Endothelial cell of umbilical vein (primary cell): ENCODE measurements at regions not wholly inside any gene's neighbourhood (a gene's known extent, or its start where the extent isn't known, plus 50 kb on each side); places are given as distances from the start of the nearest gene placed in this dataset.

Experiments used
- BruUV-seq: library from RNA; stranded (reverse); fragments of 400-500 nt; replicated peaks from 2 replicates; lab custom pipeline; 2021; lab: Mats Ljungman, UMichigan
- CTCF ChIA-PET: fragments of 300-600, 350-600 bp; sonication (Branson Sonifier 250); formaldehyde crosslinking; loops from one replicate; lab custom pipeline; 2021; ENCODE audit warnings: antibody characterized with exemption, inconsistent platforms; lab: Charles Lee
- POLR2A ChIA-PET: fragments of 300-600, 350-600 bp; sonication (Branson Sonifier 250); formaldehyde crosslinking; loops from one replicate; lab custom pipeline; 2021; ENCODE audit warnings: antibody characterized with exemption, inconsistent platforms; lab: Charles Lee
- DNase-seq: peaks from one replicate; pipeline ENCODE4 v3.0.0-alpha.2; 2011; ENCODE audit warnings: low read depth, low spot score
- FAIRE-seq: peaks from 2 replicates; lab custom pipeline; 2011; peaks lifted over from hg19 to GRCh38; lab: Jason Lieb, UNC
- H2AFZ ChIP-seq: 2 replicates; pipeline ENCODE4 v1.6.0; 2012; ENCODE audit warnings: low read depth, low read length, control low read depth, inconsistent platforms
- H3K27ac ChIP-seq: 2 replicates; pipeline ENCODE4 v1.5.1; 2011; ENCODE audit warnings: low read depth, mild to moderate bottlenecking, control low read depth, low read length, moderate library complexity; ENCODE audit not compliant: insufficient read depth
- H3K27me3 ChIP-seq, 2 experiments: 2 replicates each; pipeline versions ENCODE4 v1.6.0 to v1.6.1; 2011; ENCODE audit warnings: low read length in 2 of 2, mixed read lengths in 1 of 2; ENCODE audit not compliant: control insufficient read depth in 2 of 2, insufficient read depth in 2 of 2
- H3K36me3 ChIP-seq, 2 experiments: 2 replicates in 1 of 2; 3 replicates in 1 of 2; pipeline ENCODE4 v1.5.1; 2011; ENCODE audit warnings: low read length in 2 of 2, mild to moderate bottlenecking in 1 of 2, moderate library complexity in 1 of 2; ENCODE audit not compliant: control insufficient read depth in 2 of 2, insufficient read depth in 2 of 2; ENCODE audit errors: extremely low read depth in 1 of 2
- H3K4me1 ChIP-seq: 3 replicates; pipeline ENCODE4 v1.5.1; 2011; ENCODE audit warnings: mild to moderate bottlenecking, low read length; ENCODE audit not compliant: control insufficient read depth, insufficient read depth; ENCODE audit errors: extremely low read depth
- H3K4me2 ChIP-seq: 2 replicates; pipeline ENCODE4 v1.6.1; 2011; ENCODE audit warnings: low read length, control low read depth, mixed read lengths; ENCODE audit not compliant: insufficient read depth
- H3K4me3 ChIP-seq, 3 experiments: fragments of 200-600 bp in 1 of 3; sonication (generic), shearing (Covaris generic) in 1 of 3; replicated peaks in 1 of 3; 2 replicates each; pipeline ENCODE4 v1.5.1; 2011 to 2016; ENCODE audit warnings: control low read depth in 3 of 3, low read length in 3 of 3, mild to moderate bottlenecking in 2 of 3, inconsistent platforms in 1 of 3, low read depth in 1 of 3, moderate library complexity in 1 of 3; ENCODE audit not compliant: insufficient read depth in 1 of 3
- H3K79me2 ChIP-seq: 2 replicates; pipeline ENCODE4 v1.6.0; 2012; ENCODE audit warnings: low read length, inconsistent platforms; ENCODE audit not compliant: control insufficient read depth, insufficient read depth
- H3K9ac ChIP-seq: replicated peaks from 2 replicates; pipeline ENCODE3; 2011; ENCODE audit warnings: low read length, control low read depth; ENCODE audit not compliant: insufficient read depth; ENCODE audit errors: extremely low read depth
- H3K9me1 ChIP-seq: replicated peaks from 3 replicates; pipeline ENCODE4 v1.6.0; 2011; ENCODE audit warnings: mild to moderate bottlenecking, low read length; ENCODE audit not compliant: control insufficient read depth, insufficient read depth; ENCODE audit errors: extremely low read depth
- H3K9me3 ChIP-seq: replicated peaks from 2 replicates; pipeline ENCODE4 v1.5.1; 2012; ENCODE audit warnings: low read length, inconsistent platforms; ENCODE audit not compliant: control insufficient read depth, insufficient read depth
- H4K20me1 ChIP-seq: replicated peaks from 2 replicates; pipeline ENCODE3; 2011; ENCODE audit warnings: mild to moderate bottlenecking, low read length; ENCODE audit not compliant: control insufficient read depth, insufficient read depth; ENCODE audit errors: extremely low read depth
- EZH2 ChIP-seq: IDR thresholded peaks from 2 replicates; pipeline ENCODE4 v1.6.1; 2012; ENCODE audit warnings: borderline replicate concordance, low read depth, mild to moderate bottlenecking, moderate library complexity, low read length, inconsistent platforms; ENCODE audit not compliant: severe bottlenecking
- FOS ChIP-seq: IDR thresholded peaks from 2 replicates; pipeline ENCODE4 v1.6.1; 2011; ENCODE audit warnings: mild to moderate bottlenecking, low read length, moderate library complexity, borderline replicate concordance; ENCODE audit not compliant: insufficient read depth
- GATA2 ChIP-seq: IDR thresholded peaks from 2 replicates; pipeline ENCODE4 v1.7.0; 2011; ENCODE audit warnings: low read depth, mild to moderate bottlenecking, moderate library complexity, mixed read lengths, low read length; ENCODE audit not compliant: insufficient read length, insufficient read depth
- JUN ChIP-seq: IDR thresholded peaks from 2 replicates; pipeline ENCODE4 v1.6.1; 2011; ENCODE audit warnings: borderline replicate concordance, low read depth; ENCODE audit not compliant: insufficient read length, insufficient read depth
- MYC ChIP-seq: IDR thresholded peaks from one replicate; pipeline ENCODE4 v1.6.1; 2011; ENCODE audit warnings: mild to moderate bottlenecking, low read depth, low read length
- POLR2A ChIP-seq: IDR thresholded peaks from 2 replicates; pipeline ENCODE4 v1.6.1; 2012; ENCODE audit warnings: low read depth, mild to moderate bottlenecking, control low read depth, low read length
- POLR2AphosphoS5 ChIP-seq: IDR thresholded peaks from 2 replicates; pipeline ENCODE4 v1.6.1; 2012; ENCODE audit warnings: low read depth, mild to moderate bottlenecking, control low read depth, low read length, moderate library complexity; ENCODE audit not compliant: insufficient read depth
- dilution Hi-C: fragments of 300-500 bp; cut with MboI; formaldehyde crosslinking; loops from one replicate; pipeline ENCODE4 v1.15.0; 2019; ENCODE audit warnings: low sequenced_read_pairs; ENCODE audit not compliant: extremely low pct_ligation_motif_present
- intact Hi-C: fragments of 100-400 bp; cut with micrococcal nuclease; formaldehyde crosslinking; loops from one replicate; pipeline ENCODE4 v1.10.0; 2022
- TF ChIP-seq, protein P1 (sequence below): IDR thresholded peaks from 2 replicates; pipeline ENCODE4 v1.6.1; 2011; ENCODE audit not compliant: insufficient read depth, insufficient read length
- TF ChIP-seq, protein P2 (sequence below), 2 donors: IDR thresholded peaks; 1 replicate in 1 of 2; 2 replicates in 1 of 2; pipeline ENCODE4 v1.5.1; 2011; ENCODE audit warnings: low read length in 2 of 2, mild to moderate bottlenecking in 2 of 2, moderate library complexity in 2 of 2, control low read depth in 1 of 2, inconsistent platforms in 1 of 2, low read depth in 1 of 2; ENCODE audit not compliant: insufficient read depth in 1 of 2; ENCODE audit errors: extremely low read depth in 1 of 2

- TF ChIP-seq FOS (no peak), EZH2 (no peak), JUN (no peak), POLR2AphosphoS5 (no peak), MYC (no peak), POLR2A (no peak), GATA2 (no peak)
- TF ChIP-seq, protein P1, sequence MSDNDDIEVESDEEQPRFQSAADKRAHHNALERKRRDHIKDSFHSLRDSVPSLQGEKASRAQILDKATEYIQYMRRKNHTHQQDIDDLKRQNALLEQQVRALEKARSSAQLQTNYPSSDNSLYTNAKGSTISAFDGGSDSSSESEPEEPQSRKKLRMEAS, result no peak
- TF ChIP-seq, protein P2, sequence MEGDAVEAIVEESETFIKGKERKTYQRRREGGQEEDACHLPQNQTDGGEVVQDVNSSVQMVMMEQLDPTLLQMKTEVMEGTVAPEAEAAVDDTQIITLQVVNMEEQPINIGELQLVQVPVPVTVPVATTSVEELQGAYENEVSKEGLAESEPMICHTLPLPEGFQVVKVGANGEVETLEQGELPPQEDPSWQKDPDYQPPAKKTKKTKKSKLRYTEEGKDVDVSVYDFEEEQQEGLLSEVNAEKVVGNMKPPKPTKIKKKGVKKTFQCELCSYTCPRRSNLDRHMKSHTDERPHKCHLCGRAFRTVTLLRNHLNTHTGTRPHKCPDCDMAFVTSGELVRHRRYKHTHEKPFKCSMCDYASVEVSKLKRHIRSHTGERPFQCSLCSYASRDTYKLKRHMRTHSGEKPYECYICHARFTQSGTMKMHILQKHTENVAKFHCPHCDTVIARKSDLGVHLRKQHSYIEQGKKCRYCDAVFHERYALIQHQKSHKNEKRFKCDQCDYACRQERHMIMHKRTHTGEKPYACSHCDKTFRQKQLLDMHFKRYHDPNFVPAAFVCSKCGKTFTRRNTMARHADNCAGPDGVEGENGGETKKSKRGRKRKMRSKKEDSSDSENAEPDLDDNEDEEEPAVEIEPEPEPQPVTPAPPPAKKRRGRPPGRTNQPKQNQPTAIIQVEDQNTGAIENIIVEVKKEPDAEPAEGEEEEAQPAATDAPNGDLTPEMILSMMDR (IDR thresholded peaks at IDR 0.05; ENCODE audit: extremely low read depth in 1 of 2, insufficient read depth in 1 of 2, low read depth in 1 of 2, low read length in 2 of 2), result no peak
- DNase-seq (no peak), FAIRE-seq (no peak)
- Histone ChIP-seq H3K9me3 (no peaks in the 10 kb centered on the region), H3K36me3 (no peaks in the 10 kb centered on the region), H3K4me2 (no peak overlapping the region), H3K27ac (no peak overlapping the region), H2AFZ (no peak overlapping the region), H3K79me2 (no peaks in the 10 kb centered on the region), H3K4me3 (no peak overlapping the region), H3K9ac (no peak overlapping the region), H3K9me1 (no peaks in the 10 kb centered on the region), H4K20me1 (no peaks in the 10 kb centered on the region), H3K4me1 (no peaks in the 10 kb centered on the region), H3K27me3 (no peaks in the 10 kb centered on the region)
- ChIA-PET POLR2A (no interaction called here), CTCF (no interaction called here)
- dilution Hi-C loops, result no loop called here
- BruUV-seq, result no TSS peak
- intact Hi-C loops, result no loop called here
These were observed 468.0 kb upstream of the GBE1 start for GRCh38 chr3:82229397-82229796.
